ENCODE measurements at regions not wholly inside any gene's neighbourhood (a gene's known extent, or its start where the extent isn't known, plus 50 kb on each side); places are given as distances from the start of the nearest gene placed in this dataset.

- TF ChIP-seq, protein P1, sequence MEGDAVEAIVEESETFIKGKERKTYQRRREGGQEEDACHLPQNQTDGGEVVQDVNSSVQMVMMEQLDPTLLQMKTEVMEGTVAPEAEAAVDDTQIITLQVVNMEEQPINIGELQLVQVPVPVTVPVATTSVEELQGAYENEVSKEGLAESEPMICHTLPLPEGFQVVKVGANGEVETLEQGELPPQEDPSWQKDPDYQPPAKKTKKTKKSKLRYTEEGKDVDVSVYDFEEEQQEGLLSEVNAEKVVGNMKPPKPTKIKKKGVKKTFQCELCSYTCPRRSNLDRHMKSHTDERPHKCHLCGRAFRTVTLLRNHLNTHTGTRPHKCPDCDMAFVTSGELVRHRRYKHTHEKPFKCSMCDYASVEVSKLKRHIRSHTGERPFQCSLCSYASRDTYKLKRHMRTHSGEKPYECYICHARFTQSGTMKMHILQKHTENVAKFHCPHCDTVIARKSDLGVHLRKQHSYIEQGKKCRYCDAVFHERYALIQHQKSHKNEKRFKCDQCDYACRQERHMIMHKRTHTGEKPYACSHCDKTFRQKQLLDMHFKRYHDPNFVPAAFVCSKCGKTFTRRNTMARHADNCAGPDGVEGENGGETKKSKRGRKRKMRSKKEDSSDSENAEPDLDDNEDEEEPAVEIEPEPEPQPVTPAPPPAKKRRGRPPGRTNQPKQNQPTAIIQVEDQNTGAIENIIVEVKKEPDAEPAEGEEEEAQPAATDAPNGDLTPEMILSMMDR (IDR thresholded peaks at IDR 0.05) = no peak
- TF ChIP-seq POLR2AphosphoS5 (IDR thresholded peaks at IDR 0.05) (no peak), POLR2A (IDR thresholded peaks at IDR 0.05) (no peak)
Measured at GRCh38 chr15:66864871-66865281, 162.8 kb downstream of the SMAD6 start.
